ENCODE measurements at regions not wholly inside any gene's neighbourhood (a gene's known extent, or its start where the extent isn't known, plus 50 kb on each side); places are given as distances from the start of the nearest gene placed in this dataset.
A peak's percentile ranks its signal among the peaks of the same experiment; 100 is the strongest.

DNA sequence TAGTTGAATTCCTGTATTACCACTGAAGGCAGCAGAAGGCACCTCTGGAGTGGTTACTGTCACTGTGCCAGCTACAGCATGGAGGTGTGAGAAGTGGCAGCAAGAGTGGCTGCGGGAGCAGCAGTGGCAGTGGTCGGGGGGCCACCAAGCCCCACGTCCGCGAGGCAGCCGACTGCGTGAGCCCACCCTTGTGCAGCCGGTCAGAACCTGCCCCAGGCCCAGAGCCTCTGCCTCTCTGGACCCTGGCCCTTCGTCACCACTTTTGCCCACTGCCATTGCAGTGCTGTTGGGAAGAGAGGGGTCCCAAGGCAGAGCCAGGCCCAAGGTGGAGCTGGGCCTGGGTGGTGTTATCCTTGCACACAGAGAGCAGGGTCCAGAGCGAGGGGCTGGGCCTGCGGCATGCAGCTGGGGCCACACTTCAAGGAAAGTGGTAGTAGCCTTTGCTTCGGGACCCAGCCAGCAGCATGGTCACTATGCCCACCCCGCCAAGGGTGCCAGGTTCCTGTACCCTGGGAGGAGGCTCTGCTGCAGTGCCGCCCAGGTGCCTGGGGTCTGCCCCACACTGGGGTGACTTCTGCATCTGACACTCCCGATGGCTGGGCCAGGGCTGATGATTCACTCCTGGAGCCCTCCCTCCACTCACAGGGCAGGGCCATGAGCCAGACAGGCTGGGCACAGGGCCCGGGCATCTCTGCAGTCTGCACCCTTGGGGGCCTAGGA, 450.1 kb upstream of the LRATD1 start:
- no peaks in the 10 kb centered on the region for H3F3A ChIP-seq (ENCODE audit: low read depth)
- H3K27ac Mint-ChIP-seq: no peak overlapping the region
- H3K9me3 ChIP-seq (ENCODE audit: low read depth): no peaks in the 10 kb centered on the region
- H4K20me1 ChIP-seq (ENCODE audit: low read depth): no peaks in the 10 kb centered on the region
- no peaks in the 10 kb centered on the region for H3K36me3 ChIP-seq
- H3K9me3 Mint-ChIP-seq: no peaks in the 10 kb centered on the region
- H3K36me3 Mint-ChIP-seq: no peaks in the 10 kb centered on the region
- H3K4me3 Mint-ChIP-seq: no peak overlapping the region
- DNase-seq (ENCODE audit: low spot score): no peak
- no peak overlapping the region for H2AFZ ChIP-seq (replicated peaks)
- H3K4me3 ChIP-seq: no peak overlapping the region
- no peaks in the 10 kb centered on the region for H3K27me3 ChIP-seq
- no peaks in the 10 kb centered on the region for H3K79me2 ChIP-seq (ENCODE audit: low read depth)
- TF ChIP-seq EZH2phosphoT487 (IDR thresholded peaks at IDR 0.05) (no peak), EZH2 (IDR thresholded peaks at IDR 0.05) (no peak), CTCF (IDR thresholded peaks at IDR 0.05) (no peak)
- no peak overlapping the region for H3K4me2 ChIP-seq
- no peaks in the 10 kb centered on the region for H3K4me1 ChIP-seq
- H3K27ac ChIP-seq: no peak overlapping the region
- H3K4me1 Mint-ChIP-seq: no peaks in the 10 kb centered on the region
- no peak overlapping the region for H3K9ac ChIP-seq
- peaks cover 2% of the 10 kb centered on the region for H3K27me3 Mint-ChIP-seq (ENCODE audit: insufficient read depth, low read depth)

DNA sequence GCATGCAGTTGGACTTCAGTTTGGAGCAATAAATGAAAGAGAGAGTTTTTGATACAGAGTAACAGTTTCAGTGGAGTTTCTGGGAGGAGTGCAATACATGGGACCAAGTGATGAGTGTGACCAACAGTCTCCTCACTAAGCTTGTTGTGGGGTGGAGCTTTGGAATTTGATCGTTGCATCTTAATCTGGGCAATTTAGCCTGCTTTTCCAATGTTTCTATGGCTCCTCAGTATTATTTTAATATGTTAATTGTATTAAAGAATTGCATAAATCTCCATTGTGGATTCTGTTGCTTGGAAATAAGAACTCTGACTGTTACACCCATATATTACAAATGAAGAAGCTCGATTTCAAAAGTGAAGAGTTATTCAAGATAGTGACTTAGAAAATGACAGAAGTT, 446.6 kb upstream of the LRATD1 start:
- H3K9me3 ChIP-seq (ENCODE audit: low read depth): no peaks in the 10 kb centered on the region
- H2AFZ ChIP-seq (replicated peaks): no peak overlapping the region
- H3K27ac ChIP-seq: no peak overlapping the region
- H3K9ac ChIP-seq: no peak overlapping the region
- no peaks in the 10 kb centered on the region for H3F3A ChIP-seq (ENCODE audit: low read depth)
- Mint-ChIP-seq H3K27ac (no peak overlapping the region), H3K27me3 (ENCODE audit: insufficient read depth, low read depth) (peaks cover 2% of the 10 kb centered on the region), H3K4me1 (no peaks in the 10 kb centered on the region), H3K9me3 (no peaks in the 10 kb centered on the region), H3K36me3 (no peaks in the 10 kb centered on the region), H3K4me3 (no peak overlapping the region)
- TF ChIP-seq CTCF (IDR thresholded peaks at IDR 0.05) (no peak), EZH2 (IDR thresholded peaks at IDR 0.05) (no peak), EZH2phosphoT487 (IDR thresholded peaks at IDR 0.05) (no peak)
- H3K36me3 ChIP-seq: no peaks in the 10 kb centered on the region
- H3K27me3 ChIP-seq: no peaks in the 10 kb centered on the region
- no peaks in the 10 kb centered on the region for H4K20me1 ChIP-seq (ENCODE audit: low read depth)
- DNase-seq (ENCODE audit: low spot score): no peak
- H3K4me2 ChIP-seq: no peak overlapping the region
- H3K79me2 ChIP-seq (ENCODE audit: low read depth): no peaks in the 10 kb centered on the region
- no peaks in the 10 kb centered on the region for H3K4me1 ChIP-seq
- H3K4me3 ChIP-seq: no peak overlapping the region

DNA sequence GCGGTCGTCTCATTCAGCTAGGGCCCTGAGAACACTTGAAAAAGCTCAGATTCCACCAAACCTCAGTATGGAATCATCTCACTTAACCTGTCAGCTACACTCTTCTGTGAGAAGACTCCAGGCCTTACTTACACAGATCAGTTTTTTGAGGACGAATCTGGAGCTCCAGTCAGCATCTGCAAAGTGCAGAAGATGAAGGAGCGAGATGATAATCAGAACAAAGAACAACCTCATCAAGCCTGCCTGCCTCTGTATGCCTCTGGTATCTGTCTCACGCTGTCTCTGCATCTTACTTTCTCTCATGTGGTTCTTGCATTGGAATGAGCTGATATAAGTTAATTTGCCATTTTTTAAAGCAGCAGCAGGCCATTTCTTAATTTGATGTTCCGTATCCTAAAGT, 444.1 kb upstream of the LRATD1 start:
- no peaks in the 10 kb centered on the region for H3K4me1 ChIP-seq
- H3K4me3 ChIP-seq: no peak overlapping the region
- no peak overlapping the region for H3K4me2 ChIP-seq
- no peaks in the 10 kb centered on the region for H3K79me2 ChIP-seq (ENCODE audit: low read depth)
- TF ChIP-seq CTCF (IDR thresholded peaks at IDR 0.05) (no peak), EZH2phosphoT487 (IDR thresholded peaks at IDR 0.05) (no peak), EZH2 (IDR thresholded peaks at IDR 0.05) (no peak)
- H4K20me1 ChIP-seq (ENCODE audit: low read depth): no peaks in the 10 kb centered on the region
- no peaks in the 10 kb centered on the region for H3K9me3 ChIP-seq (ENCODE audit: low read depth)
- H3K9ac ChIP-seq: no peak overlapping the region
- no peaks in the 10 kb centered on the region for H3K27me3 Mint-ChIP-seq (ENCODE audit: insufficient read depth, low read depth)
- no peaks in the 10 kb centered on the region for H3K27me3 ChIP-seq
- H3K36me3 Mint-ChIP-seq: no peaks in the 10 kb centered on the region
- H3K27ac Mint-ChIP-seq: no peak overlapping the region
- H3K36me3 ChIP-seq: no peaks in the 10 kb centered on the region
- no peaks in the 10 kb centered on the region for H3K9me3 Mint-ChIP-seq
- H3K4me3 Mint-ChIP-seq: no peak overlapping the region
- DNase-seq (ENCODE audit: low spot score): no peak
- peak overlapping the region; percentile 50 for H2AFZ ChIP-seq (replicated peaks)
- no peaks in the 10 kb centered on the region for H3K4me1 Mint-ChIP-seq
- no peaks in the 10 kb centered on the region for H3F3A ChIP-seq (ENCODE audit: low read depth)
- no peak overlapping the region for H3K27ac ChIP-seq
